ENCODE measurements at regions not wholly inside any gene's neighbourhood (a gene's known extent, or its start where the extent isn't known, plus 50 kb on each side); places are given as distances from the start of the nearest gene placed in this dataset.

- no peak for DNase-seq (ENCODE audit: low spot score)
These were observed 220.7 kb downstream of the CDC5L start for GRCh38 chr6:44608175-44608574.

- DNase-seq (ENCODE audit: low spot score), result no peak
These were observed 221.6 kb downstream of the CDC5L start for GRCh38 chr6:44609051-44609612.

GRCh38 chr6:44614396-44614795 is 226.9 kb downstream of the CDC5L start:
- no peak for DNase-seq (ENCODE audit: low spot score)

GRCh38 chr6:44615621-44616020 is 228.1 kb downstream of the CDC5L start:
- DNase-seq (ENCODE audit: low spot score), result no peak

- no peak for DNase-seq (ENCODE audit: low spot score)
These were observed 229.9 kb downstream of the CDC5L start for GRCh38 chr6:44617416-44617815.

GRCh38 chr6:44618371-44618770 is 230.9 kb downstream of the CDC5L start:
- DNase-seq (ENCODE audit: low spot score), result no peak

GRCh38 chr6:44620922-44621321 is 233.4 kb downstream of the CDC5L start:
- DNase-seq (ENCODE audit: low spot score), result no peak

GRCh38 chr6:44621846-44622245 is 234.3 kb downstream of the CDC5L start:
- DNase-seq (ENCODE audit: low spot score), result no peak

- no peak for DNase-seq (ENCODE audit: low spot score)
These were observed 235.0 kb downstream of the CDC5L start for GRCh38 chr6:44622555-44622954.

- DNase-seq (ENCODE audit: low spot score), result no peak
These were observed 235.4 kb downstream of the CDC5L start for GRCh38 chr6:44622956-44623355.

- no peak for DNase-seq (ENCODE audit: low spot score)
These were observed 236.7 kb downstream of the CDC5L start for GRCh38 chr6:44624226-44624625.

GRCh38 chr6:44624936-44625573 is 237.5 kb downstream of the CDC5L start:
- DNase-seq (ENCODE audit: low spot score), result no peak

GRCh38 chr6:44625996-44626395 is 238.5 kb downstream of the CDC5L start:
- DNase-seq (ENCODE audit: low spot score), result no peak

- DNase-seq (ENCODE audit: low spot score), result no peak
These were observed 239.1 kb downstream of the CDC5L start for GRCh38 chr6:44626616-44627015.

- no peak for DNase-seq (ENCODE audit: low spot score)
These were observed 239.8 kb downstream of the CDC5L start for GRCh38 chr6:44627091-44627882.

- DNase-seq (ENCODE audit: low spot score), result no peak
These were observed 240.4 kb downstream of the CDC5L start for GRCh38 chr6:44627883-44628271.

- no peak for DNase-seq (ENCODE audit: low spot score)
These were observed 240.8 kb downstream of the CDC5L start for GRCh38 chr6:44628347-44628746.

GRCh38 chr6:44629636-44630035 is 242.1 kb downstream of the CDC5L start:
- DNase-seq (ENCODE audit: low spot score), result no peak

- DNase-seq (ENCODE audit: low spot score), result peak; percentile 77
These were observed 242.9 kb downstream of the CDC5L start for GRCh38 chr6:44630125-44631028.

- DNase-seq (ENCODE audit: low spot score), result no peak
These were observed 244.5 kb downstream of the CDC5L start for GRCh38 chr6:44631968-44632367.

- no peak for DNase-seq (ENCODE audit: low spot score)
These were observed 246.8 kb downstream of the CDC5L start for GRCh38 chr6:44634321-44634720.

GRCh38 chr6:44635486-44635885 is 248.0 kb downstream of the CDC5L start:
- no peak for DNase-seq (ENCODE audit: low spot score)

Measured in AG08395 (cell line).